GM12878 (cell line): ENCODE measurements at regions not wholly inside any gene's neighbourhood (a gene's known extent, or its start where the extent isn't known, plus 50 kb on each side); places are given as distances from the start of the nearest gene placed in this dataset.

ENCODE experiments used
- ATAC-seq: fragments of 200-7000 bp; cut with Tn5 transposase; 3 replicates; pipeline ENCODE4 v1.9.1; 2020; ENCODE audit warnings: mild to moderate bottlenecking, moderate library complexity
- BruUV-seq: library from RNA; stranded (reverse); fragments of 400-500 nt; replicated peaks from 2 replicates; lab custom pipeline; 2021; lab: Mats Ljungman, UMichigan
- CTCF ChIA-PET: fragments of 300-600 bp; sonication (Branson Sonifier 250); formaldehyde crosslinking; extraction: SDS; loops from one replicate; lab custom pipeline; 2021; ENCODE audit warnings: inconsistent platforms; lab: Yijun Ruan, JAX
- POLR2A ChIA-PET: fragments of 350-600 bp; formaldehyde crosslinking; extraction: SDS; loops from one replicate; lab custom pipeline; 2021; ENCODE audit warnings: inconsistent platforms; lab: Charles Lee
- RAD21 ChIA-PET: fragments of 300-600 bp; sonication (Branson Sonifier 250); formaldehyde crosslinking; loops from one replicate; lab custom pipeline; 2023; ENCODE audit warnings: antibody characterized with exemption; ENCODE audit not compliant: unreplicated experiment; lab: Charles Lee
- SMC1A ChIA-PET: fragments of 300-600 bp; sonication (Branson Sonifier 250); formaldehyde crosslinking; loops from one replicate; lab custom pipeline; 2023; ENCODE audit not compliant: unreplicated experiment, uncharacterized antibody; lab: Charles Lee
- DNase-seq: peaks from one replicate; pipeline ENCODE4 v3.0.0-alpha.2; 2011; ENCODE audit warnings: low read depth, low spot score
- FAIRE-seq: peaks from 3 replicates; lab custom pipeline; 2011; peaks lifted over from hg19 to GRCh38; lab: Jason Lieb, UNC
- H2AFZ ChIP-seq: 2 replicates; pipeline ENCODE4 v1.6.0; 2011; ENCODE audit warnings: low read depth, low read length, control low read depth; ENCODE audit not compliant: control insufficient read depth
- H3K27ac ChIP-seq: 2 replicates; pipeline ENCODE4 v1.5.1; 2011; ENCODE audit warnings: control low read depth; ENCODE audit not compliant: control insufficient read depth, insufficient read depth
- H3K27me3 ChIP-seq, 2 experiments: replicated peaks in 1 of 2; 2 replicates each; pipeline versions ENCODE4 v1.6.0 to v1.6.1; 2011; ENCODE audit warnings: low read length in 1 of 2; ENCODE audit not compliant: control insufficient read depth in 2 of 2, insufficient read depth in 2 of 2
- H3K36me3 ChIP-seq, 2 experiments: 2 replicates each; pipeline ENCODE4 v1.5.1; 2011; ENCODE audit warnings: low read length in 1 of 2; ENCODE audit not compliant: control insufficient read depth in 2 of 2, insufficient read depth in 2 of 2
- H3K4me1 ChIP-seq: 2 replicates; pipeline ENCODE4 v1.6.1; 2011; ENCODE audit warnings: mild to moderate bottlenecking, low read length, moderate library complexity, mixed read lengths; ENCODE audit not compliant: control insufficient read depth, insufficient read depth
- H3K4me2 ChIP-seq: 2 replicates; pipeline ENCODE4 v1.6.0; 2011; ENCODE audit warnings: control low read depth; ENCODE audit not compliant: control insufficient read depth, insufficient read depth
- H3K4me3 ChIP-seq: fragments of 200-600 bp; sonication (generic); 2 replicates; pipeline ENCODE4 v1.5.1; 2016
- H3K79me2 ChIP-seq: 2 replicates; pipeline ENCODE4 v1.6.0; 2011; ENCODE audit warnings: low read length; ENCODE audit not compliant: control insufficient read depth, insufficient read depth
- H3K9ac ChIP-seq: 2 replicates; pipeline ENCODE4 v1.8.0; 2011; ENCODE audit warnings: low read length, control low read depth, mixed read lengths; ENCODE audit not compliant: control insufficient read depth, insufficient read depth
- H3K9me3 ChIP-seq: replicated peaks from 3 replicates; pipeline ENCODE4 v1.5.1; 2011; ENCODE audit warnings: mild to moderate bottlenecking, low read length; ENCODE audit not compliant: control insufficient read depth, insufficient read depth
- H4K20me1 ChIP-seq: 2 replicates; pipeline ENCODE4 v1.6.0; 2011; ENCODE audit not compliant: control insufficient read depth, insufficient read depth
- FOXM1 ChIP-seq: IDR thresholded peaks from 2 replicates; pipeline ENCODE4 v1.6.1; 2012; ENCODE audit warnings: low read depth, mild to moderate bottlenecking, inconsistent platforms, low read length, moderate library complexity
- HDGF ChIP-seq: fragments of 450-650 bp; IDR thresholded peaks from 2 replicates; pipeline ENCODE4 v1.6.1; 2016; ENCODE audit warnings: antibody characterized with exemption
- JUNB ChIP-seq: IDR thresholded peaks from 2 replicates; pipeline ENCODE4 v1.6.1; 2016; ENCODE audit warnings: antibody characterized with exemption, mild to moderate bottlenecking
- MYB ChIP-seq: fragments of 150-350 bp; IDR thresholded peaks from 2 replicates; pipeline ENCODE4 v1.6.1; 2014; ENCODE audit warnings: mild to moderate bottlenecking, low read depth, low read length, borderline replicate concordance
- NR2C2 ChIP-seq: IDR thresholded peaks from 2 replicates; pipeline ENCODE4 v1.6.1; 2011; ENCODE audit warnings: borderline replicate concordance, low read depth; ENCODE audit not compliant: control insufficient read depth, insufficient read length
- POLR2AphosphoS2 ChIP-seq: IDR thresholded peaks from 2 replicates; pipeline ENCODE4 v1.6.1; 2011; ENCODE audit warnings: low read depth, mild to moderate bottlenecking, low read length, improper control_type of control experiment, moderate library complexity
- RAD21 ChIP-seq: IDR thresholded peaks from 2 replicates; pipeline ENCODE4 v1.6.1; 2011; ENCODE audit warnings: mild to moderate bottlenecking, low read depth, low read length, moderate library complexity; ENCODE audit not compliant: insufficient read depth
- RUNX3 ChIP-seq: IDR thresholded peaks from 2 replicates; pipeline ENCODE4 v1.6.1; 2012; ENCODE audit warnings: low read length, inconsistent platforms
- SMARCA5 ChIP-seq: fragments of 450-650 bp; IDR thresholded peaks from 2 replicates; pipeline ENCODE4 v1.6.1; 2017; ENCODE audit warnings: mild to moderate bottlenecking
- TCF7 ChIP-seq: IDR thresholded peaks from 2 replicates; pipeline ENCODE4 v1.6.1; 2014; ENCODE audit warnings: antibody characterized with exemption, borderline replicate concordance
- ZBED1 ChIP-seq: IDR thresholded peaks from 2 replicates; pipeline ENCODE4 v1.6.1; 2016; ENCODE audit warnings: borderline replicate concordance
- ZBTB33 ChIP-seq: fragments of 450-650 bp; IDR thresholded peaks from 2 replicates; pipeline ENCODE4 v1.6.1; 2017; ENCODE audit warnings: mild to moderate bottlenecking
- WGBS: methylation state at CpG from one replicate; pipeline ENCODE4 v1.1.6; 2016; ENCODE audit warnings: low lambda C conversion rate; ENCODE audit not compliant: insufficient replicate concordance, insufficient coverage; ENCODE audit errors: missing lambda C conversion rate; 5-methylcytosine and 5-hydroxymethylcytosine counted together
- in situ Hi-C: fragments of 300-500 bp; cut with MboI; formaldehyde crosslinking; loops from 9 replicates; pipeline ENCODE4 v1.14.3; 2018; ENCODE audit warnings: mixed read lengths
- intact Hi-C: fragments of 100-400 bp; cut with micrococcal nuclease; formaldehyde crosslinking; loops from one replicate; pipeline ENCODE4 v1.14.2; 2022; ENCODE audit not compliant: unreplicated experiment

- no peak for TF ChIP-seq NR2C2
- TF ChIP-seq FOXM1, result no peak
- no peak for TF ChIP-seq POLR2AphosphoS2
- TF ChIP-seq RUNX3, result no peak
Observed at GRCh38 chr10:7008645-7009044, 402.2 kb downstream of the SFMBT2 start (continued).

GRCh38 chr10:7007600-7008190 lies 403.1 kb downstream of the SFMBT2 start:
- FAIRE-seq (no peak), DNase-seq (no peak), ATAC-seq (no peak)
- intact Hi-C loops, result no loop called here
- Histone ChIP-seq H3K4me3 (no peak overlapping the region), H3K79me2 (no peaks in the 10 kb centered on the region), H3K36me3 (no peaks in the 10 kb centered on the region), H3K4me2 (no peak overlapping the region), H2AFZ (no peak overlapping the region), H3K27me3 (no peaks in the 10 kb centered on the region; a peak in 2 of 4 replicates), H3K4me1 (no peaks in the 10 kb centered on the region), H3K9ac (no peak overlapping the region), H3K9me3 (no peaks in the 10 kb centered on the region), H3K27ac (no peak overlapping the region), H4K20me1 (no peaks in the 10 kb centered on the region)
- POLR2A ChIA-PET, result no interaction called here
- CTCF ChIA-PET, result no interaction called here
- WGBS, result 29% methylated on average over 8 of the region's 8 CpGs
- SMC1A ChIA-PET, result no interaction called here
- in situ Hi-C loops, result no loop called here
- BruUV-seq, result no TSS peak
- TF ChIP-seq TCF7, result no peak
- RAD21 ChIA-PET, result no interaction called here

- no peaks in the 10 kb centered on the region for H3K36me3 ChIP-seq
- RAD21 ChIA-PET, result no interaction called here
- no peak overlapping the region for H2AFZ ChIP-seq
- ATAC-seq (no peak), DNase-seq (no peak), FAIRE-seq (no peak)
- H3K9me3 ChIP-seq, result no peaks in the 10 kb centered on the region
- in situ Hi-C loops, result no loop called here
- no peak overlapping the region for H3K27ac ChIP-seq
- no peaks in the 10 kb centered on the region for H3K4me1 ChIP-seq
- intact Hi-C loops, result no loop called here
- SMC1A ChIA-PET, result no interaction called here
- H3K9ac ChIP-seq, result no peak overlapping the region
- no peaks in the 10 kb centered on the region for H3K79me2 ChIP-seq
- TF ChIP-seq ZBED1, result no peak
- TF ChIP-seq MYB, result no peak
- no peak for TF ChIP-seq RAD21
- TF ChIP-seq JUNB, result no peak
- TF ChIP-seq ZBTB33, result no peak
- no peak for TF ChIP-seq HDGF
- TF ChIP-seq SMARCA5, result no peak
- POLR2A ChIA-PET, result no interaction called here
- H4K20me1 ChIP-seq, result no peaks in the 10 kb centered on the region
- CTCF ChIA-PET, result no interaction called here
- no peaks in the 10 kb centered on the region; a peak in 2 of 4 replicates for H3K27me3 ChIP-seq
- no peak overlapping the region for H3K4me3 ChIP-seq
- H3K4me2 ChIP-seq, result no peak overlapping the region
- BruUV-seq, result no TSS peak
- WGBS, result 0% methylated on average over 2 of the region's 2 CpGs
Observed at GRCh38 chr10:7006566-7006965, 404.3 kb downstream of the SFMBT2 start.
